HG02973 (cell line): ENCODE measurements at regions not wholly inside any gene's neighbourhood (a gene's known extent, or its start where the extent isn't known, plus 50 kb on each side); places are given as distances from the start of the nearest gene placed in this dataset.
"Not testable (repeated sequence)": the region's sequence is repeated elsewhere in the genome, so short reads cannot be mapped to it uniquely, and the experiment has no call there.

Experiments
- ATAC-seq: cut with Tn5 transposase; IDR thresholded peaks from one replicate; pipeline ENCODE4 v1.9.1; 2021; ENCODE audit warnings: moderate library complexity; ENCODE audit not compliant: unreplicated experiment

- ATAC-seq: no peak
Observed at GRCh38 chr3:101141135-101141534, 147.9 kb upstream of the ABI3BP start.

GRCh38 chr3:101138817-101139216 is 145.6 kb upstream of the ABI3BP start:
- ATAC-seq: no peak

- ATAC-seq: no peak
Observed at GRCh38 chr3:101134331-101134730, 141.1 kb upstream of the ABI3BP start.

- no peak for ATAC-seq
Observed at GRCh38 chr3:101133652-101134051, 140.4 kb upstream of the ABI3BP start.

GRCh38 chr3:101133197-101133596 is 140.0 kb upstream of the ABI3BP start:
- not testable (repeated sequence) for ATAC-seq

- ATAC-seq: no peak
Observed at GRCh38 chr3:101131767-101132166, 138.5 kb upstream of the ABI3BP start.

- ATAC-seq: no peak
Observed at GRCh38 chr3:101128786-101129185, 135.6 kb upstream of the ABI3BP start.

- ATAC-seq: no peak
Observed at GRCh38 chr3:101128001-101128400, 134.8 kb upstream of the ABI3BP start.

- ATAC-seq: no peak
Observed at GRCh38 chr3:101124125-101124524, 130.9 kb upstream of the ABI3BP start.

GRCh38 chr3:101123081-101123480 is 129.9 kb upstream of the ABI3BP start:
- no peak for ATAC-seq

- no peak for ATAC-seq
Observed at GRCh38 chr3:101122681-101123080, 129.5 kb upstream of the ABI3BP start.

GRCh38 chr3:101120039-101120438 is 126.8 kb upstream of the ABI3BP start:
- no peak for ATAC-seq

- ATAC-seq: no peak
Observed at GRCh38 chr3:101119535-101119934, 126.3 kb upstream of the ABI3BP start.

GRCh38 chr3:101117980-101118379 is 124.8 kb upstream of the ABI3BP start:
- ATAC-seq: no peak

- no peak for ATAC-seq
Observed at GRCh38 chr3:101117465-101117864, 124.2 kb upstream of the ABI3BP start.

GRCh38 chr3:101110295-101110694 is 117.1 kb upstream of the ABI3BP start:
- not testable (repeated sequence) for ATAC-seq

GRCh38 chr3:101104321-101104720 is 111.1 kb upstream of the ABI3BP start:
- no peak for ATAC-seq

- no peak for ATAC-seq
Observed at GRCh38 chr3:101102678-101103296, 109.6 kb upstream of the ABI3BP start.

- no peak for ATAC-seq
Observed at GRCh38 chr3:101100361-101101009, 107.3 kb upstream of the ABI3BP start.

GRCh38 chr3:101099791-101100190 is 106.6 kb upstream of the ABI3BP start:
- ATAC-seq: no peak

GRCh38 chr3:101096444-101096843 is 103.2 kb upstream of the ABI3BP start:
- no peak for ATAC-seq

- no peak for ATAC-seq
Observed at GRCh38 chr3:101095693-101096430, 102.6 kb upstream of the ABI3BP start.
